ENCODE measurements at regions not wholly inside any gene's neighbourhood (a gene's known extent, or its start where the extent isn't known, plus 50 kb on each side); places are given as distances from the start of the nearest gene placed in this dataset.

GRCh38 chrX:9191392-9191791, 157.5 kb upstream of the FAM9B start:
- no peak for DNase-seq (ENCODE audit: extremely low read depth in 1 of 2, low read depth in 1 of 2)

GRCh38 chrX:9195199-9195880, 161.4 kb upstream of the FAM9B start:
- DNase-seq (ENCODE audit: extremely low read depth in 1 of 2, low read depth in 1 of 2) = no peak

GRCh38 chrX:9196961-9197640, 163.2 kb upstream of the FAM9B start:
- DNase-seq (ENCODE audit: extremely low read depth in 1 of 2, low read depth in 1 of 2) = no peak

DNA sequence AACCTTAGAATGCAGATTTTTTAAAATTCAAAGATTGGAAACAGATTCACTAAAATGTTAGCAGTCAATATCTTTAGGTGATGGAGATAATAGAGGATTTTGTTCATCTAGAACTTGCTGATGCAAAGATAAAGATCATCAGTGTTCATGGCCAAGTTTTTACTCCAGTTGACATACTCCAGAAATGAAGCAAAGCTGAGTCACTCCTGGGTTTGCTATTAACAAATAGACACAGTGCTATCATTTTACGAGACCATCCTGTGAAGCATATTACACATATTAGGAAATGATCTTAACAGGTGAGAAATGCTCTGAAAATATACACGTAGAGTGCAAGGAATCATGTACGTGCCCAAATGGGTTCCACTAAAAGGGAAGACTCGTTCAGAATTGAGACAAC, 170.6 kb upstream of the FAM9B start:
- DNase-seq (ENCODE audit: extremely low read depth in 1 of 2, low read depth in 1 of 2) = no peak

GRCh38 chrX:9205599-9206223, 171.8 kb upstream of the FAM9B start:
- DNase-seq (ENCODE audit: extremely low read depth in 1 of 2, low read depth in 1 of 2) = no peak

DNA sequence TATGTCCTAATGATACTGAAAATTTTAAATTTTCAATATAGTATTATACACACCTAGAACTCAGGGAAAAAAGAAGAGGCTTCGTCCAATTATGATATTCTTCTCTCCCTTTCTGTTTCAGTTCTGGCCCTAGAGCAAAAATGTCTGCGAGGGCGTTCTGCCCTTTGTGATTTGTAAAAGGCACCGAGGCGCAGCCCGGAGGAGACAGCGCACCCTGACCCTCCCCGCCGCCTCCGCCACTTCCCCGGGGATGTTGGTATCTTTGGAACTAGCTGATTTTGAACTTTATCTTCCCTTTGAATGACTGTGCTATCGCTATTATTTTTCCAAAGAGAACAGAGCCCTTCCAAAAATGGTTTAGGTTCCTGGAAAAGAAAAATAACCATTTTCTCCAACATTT, 173.2 kb upstream of the FAM9B start:
- DNase-seq (ENCODE audit: extremely low read depth in 1 of 2, low read depth in 1 of 2) = no peak

DNA sequence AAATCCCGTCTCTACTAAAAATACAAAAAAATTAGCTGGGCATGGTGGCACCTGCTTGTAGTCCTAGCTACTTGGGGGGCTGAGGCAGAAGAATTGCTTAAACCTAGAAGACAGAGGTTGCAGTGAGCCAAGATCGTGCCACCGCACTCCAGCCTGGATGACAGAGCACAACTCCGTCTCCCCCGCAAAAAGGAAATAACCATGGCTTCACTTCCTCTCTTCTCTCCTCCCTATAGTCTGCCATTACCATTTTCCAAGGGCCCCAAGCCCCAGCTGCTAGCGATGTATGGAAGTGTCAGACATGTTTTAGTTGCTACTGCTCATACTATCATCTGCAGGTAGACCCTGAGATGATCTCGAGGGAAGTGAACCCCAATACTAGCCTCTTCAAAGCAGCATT, 177.3 kb upstream of the FAM9B start:
- DNase-seq (ENCODE audit: extremely low read depth in 1 of 2, low read depth in 1 of 2) = no peak

- DNase-seq (ENCODE audit: extremely low read depth in 1 of 2, low read depth in 1 of 2) = no peak
Observed at GRCh38 chrX:9221781-9222180, 187.9 kb upstream of the FAM9B start.

DNA sequence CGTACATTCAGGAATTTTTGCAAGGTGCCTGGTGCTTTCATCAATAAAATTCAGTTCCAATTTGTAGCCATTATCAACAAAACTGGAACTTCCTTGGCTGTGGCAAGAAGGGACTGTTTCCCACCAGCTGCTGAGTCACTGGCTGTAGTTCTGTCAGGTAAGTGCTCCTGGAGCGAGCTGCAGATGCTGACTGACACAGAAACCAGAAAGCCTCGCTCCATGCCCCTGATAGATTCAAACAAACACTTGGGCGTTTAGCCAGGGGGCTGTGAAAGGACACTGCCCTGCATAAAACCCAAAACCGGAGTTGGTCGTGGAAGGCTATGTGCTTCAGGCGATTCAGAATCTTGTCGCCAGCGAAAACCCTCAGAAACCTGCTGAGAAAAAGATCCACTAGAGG, 188.4 kb upstream of the FAM9B start:
- no peak for DNase-seq (ENCODE audit: extremely low read depth in 1 of 2, low read depth in 1 of 2)

GRCh38 chrX:9227276-9227675, 193.3 kb upstream of the FAM9B start:
- no peak for DNase-seq (ENCODE audit: extremely low read depth in 1 of 2, low read depth in 1 of 2)

DNA sequence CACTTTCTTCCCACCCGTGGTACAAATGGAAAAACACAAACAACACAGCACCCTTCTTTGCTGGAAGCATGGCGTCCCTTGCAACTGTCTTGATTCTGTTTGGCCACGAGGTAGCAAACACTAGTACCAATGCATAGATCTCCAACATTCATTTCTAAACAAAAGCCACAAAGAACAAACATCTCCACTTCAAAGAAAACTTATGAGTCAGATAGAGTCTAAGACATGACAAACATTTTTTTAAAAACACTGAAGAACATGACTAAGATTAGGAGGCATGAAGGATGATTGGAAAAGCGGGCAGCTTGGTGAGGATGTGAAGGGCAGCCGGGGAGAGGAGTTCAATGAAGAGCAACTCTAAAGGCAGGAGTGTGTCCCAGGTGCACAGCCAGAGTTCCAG, 197.6 kb upstream of the FAM9B start:
- no peak for DNase-seq (ENCODE audit: extremely low read depth in 1 of 2, low read depth in 1 of 2)

- DNase-seq (ENCODE audit: extremely low read depth in 1 of 2, low read depth in 1 of 2) = no peak
Observed at GRCh38 chrX:9233141-9233540, 199.2 kb upstream of the FAM9B start.

DNA sequence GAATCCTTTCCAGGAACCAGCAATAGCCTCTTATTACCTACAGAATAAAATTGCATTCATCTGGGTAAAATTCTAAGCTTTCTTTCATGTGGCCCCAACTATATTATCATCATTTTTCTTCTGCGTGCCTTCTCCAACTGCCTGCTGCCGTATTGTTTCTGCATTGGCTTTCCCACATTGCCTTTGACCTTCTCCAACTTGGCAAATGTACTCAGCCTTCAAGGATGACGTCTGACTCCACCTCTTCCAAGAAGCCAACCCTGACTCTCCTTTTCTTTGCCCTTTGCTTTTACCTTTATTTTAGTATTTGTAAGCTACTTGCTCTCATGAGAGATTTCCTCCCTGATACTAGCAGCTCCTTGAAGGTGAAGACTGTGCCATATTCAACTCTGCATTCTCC, 200.4 kb upstream of the FAM9B start:
- DNase-seq (ENCODE audit: extremely low read depth in 1 of 2, low read depth in 1 of 2) = no peak

- DNase-seq (ENCODE audit: extremely low read depth in 1 of 2, low read depth in 1 of 2) = no peak
Observed at GRCh38 chrX:9235722-9236121, 201.8 kb upstream of the FAM9B start.

DNA sequence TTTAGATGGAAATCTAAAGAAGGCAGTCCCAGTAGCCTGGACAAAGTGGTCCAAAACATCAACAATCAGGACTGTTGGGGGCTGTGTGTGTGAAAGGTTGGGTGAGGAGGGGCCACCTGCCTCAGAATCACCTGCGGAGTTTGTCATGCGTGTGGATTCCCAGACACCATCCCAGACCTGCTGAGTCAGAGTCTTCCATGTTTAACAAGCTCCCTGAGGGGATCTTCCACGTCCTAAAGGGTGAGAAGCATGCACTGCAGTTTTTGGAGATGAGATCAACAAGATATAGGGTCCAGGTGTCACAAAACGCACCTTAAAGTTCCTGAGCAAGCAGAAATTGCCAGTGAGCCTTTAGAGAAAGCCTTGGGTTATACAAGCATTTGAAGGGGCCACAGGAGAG, 207.0 kb upstream of the FAM9B start:
- DNase-seq (ENCODE audit: extremely low read depth in 1 of 2, low read depth in 1 of 2) = no peak

DNA sequence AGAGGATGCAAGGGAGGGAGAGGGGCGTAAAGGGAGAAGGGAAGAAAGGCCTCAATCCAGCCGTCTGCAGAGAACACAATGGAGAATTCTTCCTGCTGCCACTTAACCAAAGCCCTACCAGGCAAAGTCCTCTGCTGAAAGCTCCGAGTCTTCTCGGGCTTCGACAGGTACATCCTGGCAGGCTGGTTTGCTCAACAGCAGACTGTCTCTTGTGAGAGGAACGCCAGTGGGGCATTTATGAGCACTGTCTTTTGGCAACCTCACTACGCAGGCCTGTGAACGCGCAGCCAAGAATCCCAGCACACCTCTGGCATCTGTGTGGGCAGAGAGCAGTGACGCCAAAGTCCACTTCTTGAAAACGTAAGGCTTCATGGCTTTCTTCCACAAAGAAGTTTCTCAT, 207.5 kb upstream of the FAM9B start:
- DNase-seq (ENCODE audit: extremely low read depth in 1 of 2, low read depth in 1 of 2) = no peak

DNA sequence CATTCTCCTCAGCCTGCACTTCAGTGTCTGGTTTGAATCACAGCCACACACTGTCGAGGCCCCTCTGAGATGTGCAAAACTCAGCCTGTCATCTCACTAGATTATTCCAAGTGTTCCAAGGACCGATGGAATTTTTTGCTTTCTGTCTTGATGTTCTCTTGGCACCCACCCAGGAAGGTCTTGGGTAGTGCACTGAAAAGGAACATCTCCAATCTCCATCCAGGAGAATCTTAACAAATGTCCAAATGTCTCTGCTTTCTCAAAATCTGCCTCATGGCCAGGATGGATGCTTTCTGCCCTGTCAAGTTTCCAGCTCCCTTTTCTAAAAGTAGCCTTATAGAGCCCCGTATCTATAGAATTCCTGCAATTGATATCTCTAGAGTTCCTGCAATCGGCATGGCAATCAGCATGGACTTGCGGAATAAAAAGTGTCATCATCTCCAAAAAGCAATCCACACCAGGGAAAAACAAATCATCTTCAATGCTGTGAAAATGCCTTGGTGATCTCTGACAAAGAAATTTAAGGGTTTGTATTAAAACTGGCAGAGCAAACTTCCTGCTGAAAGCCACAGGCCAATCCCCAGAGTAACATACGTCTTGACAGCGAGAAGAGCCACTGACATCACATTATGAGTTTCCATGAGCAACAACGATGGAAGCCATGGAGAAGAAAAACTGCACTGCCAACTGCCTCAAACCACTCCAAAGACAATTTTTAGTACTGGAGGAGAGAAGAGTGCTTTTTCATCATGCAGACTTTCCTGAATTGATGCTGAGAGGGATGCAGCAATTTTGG, 215.3 kb upstream of the FAM9B start:
- no peak for DNase-seq (ENCODE audit: extremely low read depth in 1 of 2, low read depth in 1 of 2)

DNA sequence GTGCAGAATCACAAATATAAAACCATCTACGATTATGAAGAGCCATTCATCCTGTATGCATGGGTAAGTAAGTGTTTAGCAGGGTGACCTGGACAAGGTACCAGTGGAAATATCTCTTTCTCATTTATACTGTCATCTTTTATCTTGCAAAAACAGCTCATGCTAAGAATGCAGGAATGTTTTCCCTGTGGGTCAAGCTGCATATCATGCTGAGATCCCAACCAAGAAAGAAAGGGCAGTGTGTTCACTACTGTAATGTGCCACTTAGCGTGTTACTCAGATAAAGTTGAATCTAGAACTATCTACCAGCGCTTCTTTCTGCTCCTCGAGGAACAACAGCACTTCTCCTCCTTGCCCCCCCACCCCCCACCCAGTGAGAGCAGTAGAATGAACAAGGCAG, 212.7 kb upstream of the TBL1X start:
- no peak for DNase-seq (ENCODE audit: extremely low read depth in 1 of 2, low read depth in 1 of 2)

DNA sequence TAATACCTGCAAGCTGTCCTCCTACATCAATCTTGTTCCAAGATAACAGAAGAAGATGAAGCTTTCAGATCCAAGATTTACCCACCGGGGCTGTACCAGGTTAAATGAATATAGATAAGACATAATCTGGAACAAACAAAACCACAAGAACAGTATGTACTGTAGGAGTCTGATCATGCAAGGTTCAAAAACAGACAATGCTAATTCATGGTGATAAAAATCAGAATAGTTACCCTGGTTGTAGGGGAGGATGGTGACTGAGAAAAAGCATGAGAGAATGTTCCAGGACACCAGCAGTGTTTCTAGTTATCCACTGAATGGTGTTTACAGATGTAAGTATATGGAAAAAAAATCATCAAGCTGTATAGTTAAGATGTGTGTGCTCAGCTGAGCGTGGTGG, 211.6 kb upstream of the TBL1X start:
- no peak for DNase-seq (ENCODE audit: extremely low read depth in 1 of 2, low read depth in 1 of 2)

DNA sequence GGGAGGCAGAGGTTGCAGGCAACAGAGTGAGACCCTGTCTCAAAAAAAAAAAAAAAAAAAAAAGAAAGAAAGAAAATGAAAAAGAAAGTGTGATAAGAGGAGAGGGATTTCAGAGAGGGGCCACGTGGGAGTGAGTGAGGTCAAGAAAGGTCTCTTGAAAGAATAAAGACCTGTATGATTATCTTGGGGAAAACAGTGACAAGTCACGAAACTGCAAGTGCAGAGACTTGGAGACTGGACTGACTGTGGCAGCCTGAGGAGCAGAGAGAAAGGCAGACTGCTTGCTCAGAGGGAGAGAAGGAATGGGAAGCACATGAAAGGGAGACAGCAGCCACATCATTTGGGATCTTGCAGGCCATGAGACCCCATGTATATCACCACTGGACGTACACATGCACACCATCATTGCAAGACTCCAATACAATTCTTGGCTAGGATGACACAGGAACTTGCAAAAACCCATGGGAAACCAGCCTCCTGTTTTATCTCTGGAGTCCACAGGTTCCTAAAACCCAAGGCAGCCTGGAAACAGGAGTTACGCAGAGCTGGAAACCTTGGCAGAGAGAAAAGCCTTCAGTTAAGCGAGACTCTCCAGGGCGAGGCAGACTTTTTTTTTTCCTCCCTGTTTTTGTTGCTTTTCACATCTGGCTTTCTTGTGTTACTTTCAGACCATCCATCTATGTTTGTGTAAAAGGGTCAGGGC, 207.0 kb upstream of the TBL1X start:
- DNase-seq (ENCODE audit: extremely low read depth in 1 of 2, low read depth in 1 of 2) = no peak
